Keratinocyte (primary cell): ENCODE measurements at regions not wholly inside any gene's neighbourhood (a gene's known extent, or its start where the extent isn't known, plus 50 kb on each side); places are given as distances from the start of the nearest gene placed in this dataset.

Source experiments
- DNase-seq: peaks from one replicate; pipeline ENCODE4 v3.0.0-alpha.2; 2011; ENCODE audit warnings: low read depth, missing footprints, low spot score
- FAIRE-seq: peaks from 2 replicates; lab custom pipeline; 2011; peaks lifted over from hg19 to GRCh38; lab: Jason Lieb, UNC
- H2AFZ ChIP-seq: 2 replicates; pipeline ENCODE4 v1.6.0; 2012; ENCODE audit warnings: low read length, control low read depth, inconsistent platforms; ENCODE audit not compliant: control insufficient read depth
- H3K27ac ChIP-seq: 2 replicates; pipeline ENCODE4 v1.5.1; 2011; ENCODE audit warnings: low read length; ENCODE audit not compliant: control insufficient read depth, insufficient read depth
- H3K27me3 ChIP-seq: 3 replicates; pipeline ENCODE4 v1.6.0; 2011; ENCODE audit warnings: low read length; ENCODE audit not compliant: control insufficient read depth, insufficient read depth; ENCODE audit errors: extremely low read depth
- H3K36me3 ChIP-seq, 2 experiments: 2 replicates in 1 of 2; 3 replicates in 1 of 2; pipeline ENCODE4 v1.5.1; 2011; ENCODE audit warnings: low read length in 2 of 2, mild to moderate bottlenecking in 1 of 2; ENCODE audit not compliant: control insufficient read depth in 2 of 2, insufficient read depth in 2 of 2; ENCODE audit errors: extremely low read depth in 1 of 2
- H3K4me1 ChIP-seq: 3 replicates; pipeline ENCODE4 v1.5.1; 2011; ENCODE audit warnings: low read length; ENCODE audit not compliant: control insufficient read depth, insufficient read depth; ENCODE audit errors: extremely low read depth
- H3K4me2 ChIP-seq: 3 replicates; pipeline ENCODE4 v1.6.0; 2011; ENCODE audit warnings: low read depth, low read length; ENCODE audit not compliant: control insufficient read depth, insufficient read depth; ENCODE audit errors: extremely low read depth
- H3K4me3 ChIP-seq, 3 experiments: fragments of 200-600 bp in 1 of 3; sonication (generic) in 1 of 3; 2 replicates in 2 of 3; 3 replicates in 1 of 3; pipeline ENCODE4 v1.5.1; 2011 to 2016; ENCODE audit warnings: low read length in 3 of 3, mild to moderate bottlenecking in 3 of 3, control low read depth in 2 of 3, inconsistent platforms in 1 of 3, low read depth in 1 of 3, mixed read lengths in 1 of 3, mixed run types in 1 of 3, moderate library complexity in 1 of 3; ENCODE audit not compliant: control insufficient read depth in 2 of 3, insufficient read depth in 2 of 3; ENCODE audit errors: extremely low read depth in 1 of 3
- H3K79me2 ChIP-seq: 2 replicates; pipeline ENCODE4 v1.6.0; 2012; ENCODE audit warnings: low read length; ENCODE audit not compliant: control insufficient read depth, insufficient read depth
- H3K9ac ChIP-seq: 3 replicates; pipeline ENCODE4 v1.6.0; 2011; ENCODE audit warnings: low read length; ENCODE audit not compliant: control insufficient read depth, insufficient read depth; ENCODE audit errors: extremely low read depth
- H3K9me1 ChIP-seq: 3 replicates; pipeline ENCODE4 v1.6.0; 2011; ENCODE audit warnings: low read length; ENCODE audit not compliant: control insufficient read depth, insufficient read depth; ENCODE audit errors: extremely low read depth
- H3K9me3 ChIP-seq: 2 replicates; pipeline ENCODE4 v1.5.1; 2012; ENCODE audit warnings: low read depth, low read length; ENCODE audit not compliant: control insufficient read depth
- H4K20me1 ChIP-seq: 3 replicates; pipeline ENCODE4 v1.6.0; 2011; ENCODE audit warnings: low read length; ENCODE audit not compliant: control insufficient read depth, insufficient read depth; ENCODE audit errors: extremely low read depth
- CTCF ChIP-seq, 3 experiments: IDR thresholded peaks in 1 of 3; conservative IDR thresholded peaks in 1 of 3; optimal IDR thresholded peaks in 1 of 3; 2 replicates in 2 of 3; 3 replicates in 1 of 3; pipeline versions ENCODE3 to v1.5.1; 2011; ENCODE audit warnings: low read length in 3 of 3, mild to moderate bottlenecking in 3 of 3, moderate library complexity in 2 of 3, control low read depth in 1 of 3, inconsistent platforms in 1 of 3; ENCODE audit not compliant: insufficient read depth in 2 of 3; ENCODE audit errors: extremely low read depth in 1 of 3
- EZH2 ChIP-seq: IDR thresholded peaks from one replicate; pipeline ENCODE4 v1.6.1; 2012; ENCODE audit warnings: inconsistent platforms, mild to moderate bottlenecking, low read length, moderate library complexity
- dilution Hi-C: fragments of 300-500 bp; cut with MboI; formaldehyde crosslinking; loops from one replicate; pipeline ENCODE4 v1.7.0; 2020; ENCODE audit warnings: low sequenced_read_pairs; ENCODE audit not compliant: extremely low pct_ligation_motif_present

DNA sequence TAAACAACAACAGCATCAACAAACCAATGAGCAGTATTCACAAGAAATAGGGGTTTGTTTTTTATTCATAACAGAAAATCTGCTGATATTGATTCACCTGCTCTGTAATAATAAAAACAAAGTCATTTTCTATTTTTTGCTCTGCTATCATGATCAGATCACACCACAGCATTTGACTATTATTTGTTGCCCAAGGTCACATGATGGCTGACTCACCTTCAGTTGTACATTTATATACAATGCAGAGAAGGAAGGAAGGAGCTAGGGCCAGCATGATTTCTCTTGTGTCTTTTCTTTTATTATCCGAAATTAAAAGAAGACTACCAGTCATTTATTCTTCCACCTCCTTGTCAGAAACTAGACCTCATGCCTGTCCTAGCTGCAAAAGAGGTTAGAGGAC is 1427.7 kb upstream of the CELF4 start:
- Histone ChIP-seq H3K27ac (no peak overlapping the region), H3K4me1 (no peaks in the 10 kb centered on the region), H3K79me2 (no peaks in the 10 kb centered on the region), H3K36me3 (no peaks in the 10 kb centered on the region), H3K4me2 (no peak overlapping the region), H2AFZ (no peak overlapping the region), H4K20me1 (no peaks in the 10 kb centered on the region), H3K9me1 (no peaks in the 10 kb centered on the region), H3K27me3 (no peaks in the 10 kb centered on the region), H3K9me3 (no peaks in the 10 kb centered on the region), H3K9ac (no peak overlapping the region), H3K4me3 (no peak overlapping the region)
- FAIRE-seq (no peak), DNase-seq (no peak)
- dilution Hi-C loops = no loop called here
- TF ChIP-seq CTCF (optimal IDR thresholded peaks at IDR 0.05 in 1 of 3, IDR thresholded peaks at IDR 0.05 in 1 of 3, conservative IDR thresholded peaks at IDR 0.05 in 1 of 3; ENCODE audit: extremely low read depth in 1 of 3, insufficient read depth in 2 of 3, low read length in 3 of 3) (no peak), EZH2 (no peak)

- Histone ChIP-seq H3K27ac (no peak overlapping the region), H3K36me3 (no peaks in the 10 kb centered on the region), H3K4me2 (no peak overlapping the region), H3K9me3 (no peaks in the 10 kb centered on the region), H3K9me1 (no peaks in the 10 kb centered on the region), H3K27me3 (no peaks in the 10 kb centered on the region), H4K20me1 (no peaks in the 10 kb centered on the region), H3K9ac (no peak overlapping the region), H3K79me2 (no peaks in the 10 kb centered on the region), H3K4me3 (no peak overlapping the region), H2AFZ (no peak overlapping the region), H3K4me1 (no peaks in the 10 kb centered on the region)
- FAIRE-seq = no peak
- dilution Hi-C loops = no loop called here
- TF ChIP-seq CTCF (optimal IDR thresholded peaks at IDR 0.05 in 1 of 3, IDR thresholded peaks at IDR 0.05 in 1 of 3, conservative IDR thresholded peaks at IDR 0.05 in 1 of 3; ENCODE audit: extremely low read depth in 1 of 3, insufficient read depth in 2 of 3, low read length in 3 of 3) (no peak), EZH2 (no peak)
- no peak for DNase-seq
Measured at GRCh38 chr18:38984968-38985367, 1419.4 kb upstream of the CELF4 start.
